T-cell (primary cell): ENCODE measurements at regions not wholly inside any gene's neighbourhood (a gene's known extent, or its start where the extent isn't known, plus 50 kb on each side); places are given as distances from the start of the nearest gene placed in this dataset.

Experiments used
- ATAC-seq, 4 experiments: fragments of 200-7000 bp in 3 of 4; fragments of 150-1000 bp in 1 of 4; cut with Tn5 transposase; replicated peaks in 1 of 4; 1 replicate in 3 of 4; 2 replicates in 1 of 4; pipeline ENCODE4 v1.10.0; 2021; ENCODE audit warnings: moderate library complexity in 3 of 4, mild to moderate bottlenecking in 2 of 4, moderate number of reproducible peaks in 1 of 4
- CTCF ChIA-PET, 2 donors: fragments of 300-600 bp; sonication (Branson Sonifier 250); formaldehyde crosslinking; loops; one replicate each; lab custom pipeline; 2022; ENCODE audit warnings: antibody characterized with exemption in 2 of 2; lab: Charles Lee
- POLR2A ChIA-PET, 2 donors: fragments of 300-600 bp; sonication (Branson Sonifier 250); formaldehyde crosslinking; loops; one replicate each; lab custom pipeline; 2022; ENCODE audit warnings: antibody characterized with exemption in 2 of 2; lab: Charles Lee
- DNase-seq, 35 experiments: peaks; one replicate each; pipeline versions ENCODE4 v3.0.0 to v3.0.0-alpha.2; 2013 to 2023
- H3K27ac ChIP-seq: one replicate; pipeline ENCODE4 v1.5.1; 2013; ENCODE audit warnings: low read length
- H3K27me3 ChIP-seq, 2 experiments: replicated peaks in 1 of 2; 1 replicate in 1 of 2; 2 replicates in 1 of 2; pipeline versions ENCODE4 v1.6.1 to v1.7.0; 2013; ENCODE audit warnings: low read length in 1 of 2, mixed read lengths in 1 of 2; ENCODE audit not compliant: control insufficient read depth in 2 of 2, insufficient read depth in 2 of 2; ENCODE audit errors: extremely low read depth in 1 of 2
- H3K36me3 ChIP-seq, 2 donors: 1 replicate in 1 of 2; 2 replicates in 1 of 2; pipeline versions ENCODE4 v1.6.1 to v1.7.0; 2013; ENCODE audit warnings: low read length in 1 of 2; ENCODE audit not compliant: control insufficient read depth in 2 of 2, insufficient read depth in 1 of 2; ENCODE audit errors: extremely low read depth in 1 of 2
- H3K4me1 ChIP-seq, 2 experiments: 1 replicate in 1 of 2; 2 replicates in 1 of 2; pipeline versions ENCODE4 v1.6.1 to v1.7.0; 2013; ENCODE audit warnings: low read length in 2 of 2, mixed read lengths in 1 of 2; ENCODE audit not compliant: insufficient read depth in 2 of 2, control insufficient read depth in 1 of 2; ENCODE audit errors: extremely low read depth in 1 of 2
- H3K4me3 ChIP-seq, 2 donors: 1 replicate in 1 of 2; 2 replicates in 1 of 2; pipeline versions ENCODE4 v1.5.1 to v1.7.0; 2013; ENCODE audit warnings: mild to moderate bottlenecking in 2 of 2, low read length in 1 of 2, moderate library complexity in 1 of 2; ENCODE audit not compliant: control insufficient read depth in 1 of 2; ENCODE audit errors: extremely low read depth in 1 of 2
- H3K9me3 ChIP-seq: 2 replicates; pipeline ENCODE4 v1.7.0; 2013
- H3K27ac Mint-ChIP-seq, 2 donors: one replicate each; pipeline ENCODE4 v1.8.0; 2020 to 2021; ENCODE audit warnings: mild to moderate bottlenecking in 2 of 2, mixed read lengths in 2 of 2
- H3K27me3 Mint-ChIP-seq, 2 donors: one replicate each; pipeline ENCODE4 v1.8.0; 2021 to 2022; ENCODE audit warnings: mixed read lengths in 2 of 2
- H3K36me3 Mint-ChIP-seq: one replicate; pipeline ENCODE4 v1.8.0; 2021; ENCODE audit warnings: mixed read lengths
- H3K4me1 Mint-ChIP-seq, 3 donors: one replicate each; pipeline ENCODE4 v1.8.0; 2020 to 2022; ENCODE audit warnings: mixed read lengths in 3 of 3, mild to moderate bottlenecking in 1 of 3
- H3K4me3 Mint-ChIP-seq, 3 donors: one replicate each; pipeline ENCODE4 v1.8.0; 2020 to 2022; ENCODE audit warnings: mild to moderate bottlenecking in 3 of 3, mixed read lengths in 3 of 3, moderate library complexity in 3 of 3
- H3K9me3 Mint-ChIP-seq, 3 donors: one replicate each; pipeline ENCODE4 v1.8.0; 2020 to 2022; ENCODE audit warnings: mixed read lengths in 3 of 3
- whole genome bisulfite sequencing: methylation state at CpG from one replicate; pipeline ENCODE4 v1.1.5; 2013; ENCODE audit warnings: missing lambda C conversion rate; ENCODE audit not compliant: insufficient coverage; 5-methylcytosine and 5-hydroxymethylcytosine counted together

GRCh38 chr19:30151081-30151480, 209.0 kb downstream of the URI1 start:
- DNase-seq (no peak), ATAC-seq (no peak)
- Histone ChIP-seq H3K9me3 (no peaks in the 10 kb centered on the region), H3K27me3 (peaks cover 0 to 28% of the 10 kb centered on the region in 2 experiments), H3K36me3 (no peaks in the 10 kb centered on the region), H3K27ac (no peak overlapping the region), H3K4me1 (no peaks in the 10 kb centered on the region), H3K4me3 (no peak overlapping the region)
- WGBS: 71% methylated on average over 5 of the region's 6 CpGs
- Mint-ChIP-seq H3K4me3 (no peak overlapping the region), H3K9me3 (no peaks in the 10 kb centered on the region), H3K27ac (no peak overlapping the region), H3K36me3 (no peaks in the 10 kb centered on the region), H3K4me1 (no peaks in the 10 kb centered on the region), H3K27me3 (peaks cover 8 to 10% of the 10 kb centered on the region in 2 donors)
- POLR2A ChIA-PET: no interaction called here
- CTCF ChIA-PET: no interaction called here

GRCh38 chr19:30152510-30153291, 210.7 kb downstream of the URI1 start:
- no peak overlapping the region for H3K27ac Mint-ChIP-seq

GRCh38 chr19:30153326-30154210, 211.5 kb downstream of the URI1 start:
- no peaks in the 10 kb centered on the region for H3K4me1 Mint-ChIP-seq
- no peak overlapping the region for H3K27ac Mint-ChIP-seq
- Histone ChIP-seq H3K4me3 (no peak overlapping the region), H3K9me3 (no peaks in the 10 kb centered on the region), H3K27ac (no peak overlapping the region), H3K27me3 (peaks cover 0 to 38% of the 10 kb centered on the region in 2 experiments), H3K36me3 (no peaks in the 10 kb centered on the region), H3K4me1 (no peaks in the 10 kb centered on the region)
- ATAC-seq (no peak), DNase-seq (no peak)
- 48% methylated on average over 5 of the region's 18 CpGs for WGBS
- no peaks in the 10 kb centered on the region for H3K9me3 Mint-ChIP-seq
- no peak overlapping the region for H3K4me3 Mint-ChIP-seq
- POLR2A ChIA-PET: no interaction called here
- no peaks in the 10 kb centered on the region for H3K36me3 Mint-ChIP-seq
- peaks cover 10 to 15% of the 10 kb centered on the region in 2 donors for H3K27me3 Mint-ChIP-seq
- CTCF ChIA-PET: no interaction called here

More at GRCh38 chr19:30152510-30153291, 210.7 kb downstream of the URI1 start:
- no peak overlapping the region for H3K4me3 Mint-ChIP-seq
- POLR2A ChIA-PET: no interaction called here
- Histone ChIP-seq H3K9me3 (no peaks in the 10 kb centered on the region), H3K4me3 (no peak overlapping the region), H3K27ac (no peak overlapping the region), H3K4me1 (no peaks in the 10 kb centered on the region), H3K27me3 (peaks cover 0 to 33% of the 10 kb centered on the region in 2 experiments), H3K36me3 (no peaks in the 10 kb centered on the region)
- 83% methylated on average over 8 of the region's 10 CpGs for WGBS
- H3K27me3 Mint-ChIP-seq: peaks cover 10 to 15% of the 10 kb centered on the region in 2 donors
- ATAC-seq (no peak), DNase-seq (no peak)
- H3K36me3 Mint-ChIP-seq: no peaks in the 10 kb centered on the region
- no peaks in the 10 kb centered on the region for H3K9me3 Mint-ChIP-seq
- CTCF ChIA-PET: no interaction called here
- H3K4me1 Mint-ChIP-seq: no peaks in the 10 kb centered on the region

GRCh38 chr19:30154410-30154809, 212.4 kb downstream of the URI1 start:
- WGBS: 90% methylated on average over 2 of the region's 8 CpGs
- DNase-seq (no peak), ATAC-seq (no peak)
- no peaks in the 10 kb centered on the region for H3K4me1 ChIP-seq
- Mint-ChIP-seq H3K27me3 (peaks cover 10 to 15% of the 10 kb centered on the region in 2 donors), H3K36me3 (no peaks in the 10 kb centered on the region), H3K4me3 (no peak overlapping the region), H3K27ac (no peak overlapping the region), H3K4me1 (no peaks in the 10 kb centered on the region), H3K9me3 (no peaks in the 10 kb centered on the region)
- H3K27me3 ChIP-seq: peaks cover 0 to 34% of the 10 kb centered on the region in 2 experiments
- no peaks in the 10 kb centered on the region for H3K9me3 ChIP-seq
- H3K36me3 ChIP-seq: no peaks in the 10 kb centered on the region
- POLR2A ChIA-PET: no interaction called here
- H3K27ac ChIP-seq: no peak overlapping the region
- CTCF ChIA-PET: no interaction called here
- no peak overlapping the region for H3K4me3 ChIP-seq

GRCh38 chr19:30155381-30156200, 213.6 kb downstream of the URI1 start:
- ATAC-seq (no peak), DNase-seq (no peak)
- Mint-ChIP-seq H3K27ac (no peak overlapping the region), H3K9me3 (no peaks in the 10 kb centered on the region), H3K4me3 (no peak overlapping the region), H3K27me3 (peaks cover 6 to 15% of the 10 kb centered on the region in 2 donors), H3K36me3 (no peaks in the 10 kb centered on the region), H3K4me1 (no peaks in the 10 kb centered on the region)
- Histone ChIP-seq H3K27ac (no peak overlapping the region), H3K9me3 (no peaks in the 10 kb centered on the region), H3K36me3 (no peaks in the 10 kb centered on the region), H3K4me1 (no peaks in the 10 kb centered on the region), H3K4me3 (no peak overlapping the region), H3K27me3 (peaks cover 0 to 29% of the 10 kb centered on the region in 2 experiments)
- POLR2A ChIA-PET: no interaction called here
- WGBS: 79% methylated on average over 17 of the region's 21 CpGs
- CTCF ChIA-PET: no interaction called here

- Histone ChIP-seq H3K9me3 (no peaks in the 10 kb centered on the region), H3K36me3 (no peaks in the 10 kb centered on the region), H3K27ac (no peak overlapping the region), H3K4me1 (no peaks in the 10 kb centered on the region), H3K4me3 (no peak overlapping the region), H3K27me3 (peaks cover 0 to 29% of the 10 kb centered on the region in 2 experiments)
- Mint-ChIP-seq H3K4me3 (no peak overlapping the region), H3K4me1 (no peaks in the 10 kb centered on the region), H3K36me3 (no peaks in the 10 kb centered on the region), H3K9me3 (no peaks in the 10 kb centered on the region), H3K27me3 (peaks cover 6 to 12% of the 10 kb centered on the region in 2 donors), H3K27ac (no peak overlapping the region)
- ChIA-PET CTCF (no interaction called here), POLR2A (no interaction called here)
- 82% methylated on average over 7 of the region's 8 CpGs for WGBS
- ATAC-seq: no peak
- DNase-seq: no peak
Observed at GRCh38 chr19:30156646-30157045, 214.6 kb downstream of the URI1 start.
